HG03135 (cell line): ENCODE measurements at regions not wholly inside any gene's neighbourhood (a gene's known extent, or its start where the extent isn't known, plus 50 kb on each side); places are given as distances from the start of the nearest gene placed in this dataset.
"Not testable (repeated sequence)": the region's sequence is repeated elsewhere in the genome, so short reads cannot be mapped to it uniquely, and the experiment has no call there.

Experiments
- ATAC-seq: cut with Tn5 transposase; IDR thresholded peaks from one replicate; pipeline ENCODE4 v1.9.1; 2021; ENCODE audit warnings: mild to moderate bottlenecking, moderate library complexity; ENCODE audit not compliant: unreplicated experiment

- ATAC-seq: no peak
Observed at GRCh38 chr20:1845163-1845523, 50.1 kb upstream of the SIRPA start.

- peak; percentile 89 for ATAC-seq
Observed at GRCh38 chr20:1844325-1845162, 50.7 kb upstream of the SIRPA start.

GRCh38 chr20:1842281-1842680, 52.9 kb upstream of the SIRPA start:
- no peak for ATAC-seq

GRCh38 chr20:1841554-1842140, 53.6 kb upstream of the SIRPA start:
- ATAC-seq: no peak

- no peak for ATAC-seq
Observed at GRCh38 chr20:1840817-1841553, 54.2 kb upstream of the SIRPA start.

GRCh38 chr20:1839376-1840317, 55.6 kb upstream of the SIRPA start:
- not testable (repeated sequence) for ATAC-seq

- no peak for ATAC-seq
Observed at GRCh38 chr20:1838556-1839279, 56.5 kb upstream of the SIRPA start.

GRCh38 chr20:1835186-1836035, 59.8 kb upstream of the SIRPA start:
- ATAC-seq: no peak

- ATAC-seq: no peak
Observed at GRCh38 chr20:1833728-1834726, 61.2 kb upstream of the SIRPA start.

GRCh38 chr20:1833216-1833615, 62.0 kb upstream of the SIRPA start:
- ATAC-seq: no peak

- ATAC-seq: no peak
Observed at GRCh38 chr20:1832634-1833033, 62.6 kb upstream of the SIRPA start.

GRCh38 chr20:1831606-1832005, 63.6 kb upstream of the SIRPA start:
- no peak for ATAC-seq

GRCh38 chr20:1831096-1831495, 64.1 kb upstream of the SIRPA start:
- ATAC-seq: no peak

GRCh38 chr20:1830240-1830639, 65.0 kb upstream of the SIRPA start:
- ATAC-seq: no peak

- no peak for ATAC-seq
Observed at GRCh38 chr20:1829531-1829930, 65.7 kb upstream of the SIRPA start.

- ATAC-seq: no peak
Observed at GRCh38 chr20:1828786-1829131, 66.4 kb upstream of the SIRPA start.

- no peak for ATAC-seq
Observed at GRCh38 chr20:1827974-1828785, 67.0 kb upstream of the SIRPA start.
